ENCODE measurements at regions not wholly inside any gene's neighbourhood (a gene's known extent, or its start where the extent isn't known, plus 50 kb on each side); places are given as distances from the start of the nearest gene placed in this dataset.

- DNase-seq: no peak
These were observed 113.2 kb downstream of the HSPH1 start for GRCh38 chr13:31048521-31048920.

- no peak for DNase-seq
These were observed 114.3 kb downstream of the TEX26 start for GRCh38 chr13:31046711-31047279.

GRCh38 chr13:31045286-31046081, 113.0 kb downstream of the TEX26 start:
- DNase-seq: peak; percentile 91 to 97 (median 95)

- peak; percentile 88 to 90 (median 89) for DNase-seq
These were observed 112.2 kb downstream of the TEX26 start for GRCh38 chr13:31044364-31045285.

GRCh38 chr13:31043957-31044356, 111.5 kb downstream of the TEX26 start:
- peak; percentile 35 to 67 (median 48) for DNase-seq

GRCh38 chr13:31042481-31043165, 110.2 kb downstream of the TEX26 start:
- no peak for DNase-seq

- DNase-seq: no peak
These were observed 109.6 kb downstream of the TEX26 start for GRCh38 chr13:31042049-31042448.

- DNase-seq: no peak
These were observed 106.5 kb downstream of the TEX26 start for GRCh38 chr13:31038834-31039552.

- DNase-seq: no peak
These were observed 105.5 kb downstream of the TEX26 start for GRCh38 chr13:31037874-31038500.

- DNase-seq: peak; percentile 64 to 81 (median 75)
These were observed 104.6 kb downstream of the TEX26 start for GRCh38 chr13:31036731-31037695.

- DNase-seq: no peak
These were observed 102.9 kb downstream of the TEX26 start for GRCh38 chr13:31035185-31035965.

GRCh38 chr13:31032528-31033113, 100.2 kb downstream of the TEX26 start:
- no peak for DNase-seq

- DNase-seq: no peak
These were observed 99.0 kb downstream of the TEX26 start for GRCh38 chr13:31031482-31031881.

GRCh38 chr13:31029102-31029501, 96.6 kb downstream of the TEX26 start:
- no peak for DNase-seq

- no peak for DNase-seq
These were observed 94.7 kb downstream of the TEX26 start for GRCh38 chr13:31027136-31027535.

Measured in suppressor macrophage treated with lipopolysaccharide for 1 hour (primary cell).